GM23338 (cell line): ENCODE measurements at regions not wholly inside any gene's neighbourhood (a gene's known extent, or its start where the extent isn't known, plus 50 kb on each side); places are given as distances from the start of the nearest gene placed in this dataset.

Experiments used
- ATAC-seq: fragments of 200-7000 bp; cut with Tn5 transposase; 3 replicates; pipeline ENCODE4 v1.9.1; 2020
- DNase-seq: peaks from one replicate; pipeline ENCODE4 v3.0.0-alpha.2; 2015; ENCODE audit warnings: low spot score
- H2AFZ ChIP-seq: fragments of 200-600 bp; sonication (generic); 2 replicates; pipeline ENCODE4 v1.8.0; 2016; ENCODE audit warnings: antibody characterized with exemption, mild to moderate bottlenecking, moderate library complexity
- H3F3A ChIP-seq: fragments of 200-600 bp; sonication (generic); replicated peaks from 2 replicates; pipeline ENCODE4 v1.8.0; 2017; ENCODE audit warnings: antibody characterized with exemption, mixed run types, low read depth
- H3K27ac ChIP-seq: fragments of 200-600 bp; sonication (generic); 2 replicates; pipeline ENCODE4 v1.6.1; 2016; ENCODE audit warnings: low read depth
- H3K27me3 ChIP-seq: fragments of 200-600 bp; sonication (generic); 2 replicates; pipeline ENCODE4 v1.8.0; 2016; ENCODE audit warnings: mild to moderate bottlenecking, mixed run types, moderate library complexity; ENCODE audit not compliant: insufficient read depth
- H3K36me3 ChIP-seq: fragments of 200-600 bp; sonication (generic); 2 replicates; pipeline ENCODE4 v1.8.0; 2016; ENCODE audit warnings: mild to moderate bottlenecking; ENCODE audit not compliant: insufficient read depth
- H3K4me1 ChIP-seq: fragments of 200-600 bp; sonication (generic); 2 replicates; pipeline ENCODE4 v1.8.0; 2016; ENCODE audit warnings: mild to moderate bottlenecking, moderate library complexity; ENCODE audit not compliant: insufficient read depth
- H3K4me2 ChIP-seq: fragments of 200-600 bp; sonication (generic); 2 replicates; pipeline ENCODE4 v1.7.1; 2017; ENCODE audit warnings: mixed run types
- H3K4me3 ChIP-seq: fragments of 200-600 bp; sonication (generic); 2 replicates; pipeline ENCODE4 v1.6.1; 2016; ENCODE audit warnings: mixed run types
- H3K79me2 ChIP-seq: fragments of 200-600 bp; sonication (generic); replicated peaks from 2 replicates; pipeline ENCODE4 v1.8.0; 2017; ENCODE audit warnings: mild to moderate bottlenecking; ENCODE audit not compliant: insufficient read depth
- H3K9me2 ChIP-seq: fragments of 200-600 bp; sonication (generic); 2 replicates; pipeline ENCODE4 v1.8.0; 2017; ENCODE audit not compliant: insufficient read depth
- H4K20me1 ChIP-seq: fragments of 200-600 bp; sonication (generic); replicated peaks from 2 replicates; pipeline ENCODE4 v1.8.0; 2017; ENCODE audit warnings: mild to moderate bottlenecking; ENCODE audit not compliant: insufficient read depth
- H3K27ac Mint-ChIP-seq: 2 replicates; pipeline ENCODE4 v1.8.0; 2020; ENCODE audit warnings: inconsistent platforms, mild to moderate bottlenecking, moderate library complexity, mixed read lengths
- H3K27me3 Mint-ChIP-seq: 3 replicates; pipeline ENCODE4 v1.8.0; 2022; ENCODE audit warnings: low read depth, mild to moderate bottlenecking, moderate library complexity, mixed read lengths, inconsistent platforms; ENCODE audit not compliant: insufficient read depth, poor library complexity
- H3K36me3 Mint-ChIP-seq: 3 replicates; pipeline ENCODE4 v1.8.0; 2021; ENCODE audit warnings: low read depth, mild to moderate bottlenecking, inconsistent platforms, moderate library complexity, mixed read lengths
- H3K4me1 Mint-ChIP-seq: 3 replicates; pipeline ENCODE4 v1.8.0; 2020; ENCODE audit warnings: mild to moderate bottlenecking, inconsistent platforms, mixed read lengths
- H3K4me3 Mint-ChIP-seq: 3 replicates; pipeline ENCODE4 v1.8.0; 2021; ENCODE audit warnings: moderate library complexity, mild to moderate bottlenecking, inconsistent platforms, mixed read lengths
- H3K9me3 Mint-ChIP-seq: 3 replicates; pipeline ENCODE4 v1.8.0; 2020; ENCODE audit warnings: moderate library complexity, mild to moderate bottlenecking, inconsistent platforms, mixed read lengths
- CTCF ChIP-seq, 2 experiments: fragments of 200-600 bp in 1 of 2; sonication (generic) in 1 of 2; conservative IDR thresholded peaks; 2 replicates each; pipeline versions ENCODE4 v1.5.1 to v1.6.1; 2016 to 2017; ENCODE audit warnings: antibody characterized with exemption in 2 of 2, low read depth in 2 of 2, mild to moderate bottlenecking in 2 of 2, moderate library complexity in 1 of 2
- ETS1 ChIP-seq: IDR thresholded peaks from 2 replicates; pipeline ENCODE4 v1.6.1; 2016; ENCODE audit warnings: antibody characterized with exemption
- EZH2 ChIP-seq: fragments of 200-600 bp; sonication (generic); IDR thresholded peaks from one replicate; pipeline ENCODE4 v1.8.0; 2017; ENCODE audit warnings: antibody characterized with exemption, mild to moderate bottlenecking, low read depth; ENCODE audit not compliant: unreplicated experiment
- EZH2phosphoT487 ChIP-seq: fragments of 200-600 bp; sonication (generic); IDR thresholded peaks from one replicate; pipeline ENCODE4 v1.8.1; 2018; ENCODE audit warnings: antibody characterized with exemption; ENCODE audit not compliant: unreplicated experiment
- JUNB ChIP-seq: IDR thresholded peaks from one replicate; pipeline ENCODE4 v1.6.1; 2016; ENCODE audit warnings: antibody characterized with exemption; ENCODE audit not compliant: unreplicated experiment
- POLR2AphosphoS5 ChIP-seq: IDR thresholded peaks from 2 replicates; pipeline ENCODE4 v1.6.1; 2016; ENCODE audit warnings: antibody characterized with exemption, low read depth
- STAT1 ChIP-seq: IDR thresholded peaks from one replicate; pipeline ENCODE4 v1.6.1; 2016; ENCODE audit warnings: antibody characterized with exemption; ENCODE audit not compliant: unreplicated experiment
- ZNF114 ChIP-seq: fragments of 250-450 bp; sonication (Bioruptor Pico); IDR thresholded peaks from 2 replicates; pipeline ENCODE4 v1.5.0; 2020; ENCODE audit warnings: mild to moderate bottlenecking, moderate library complexity
- ZNF462 ChIP-seq: fragments of 250-450 bp; sonication (Bioruptor Pico); IDR thresholded peaks from 2 replicates; pipeline ENCODE4 v1.5.0; 2020; ENCODE audit warnings: mild to moderate bottlenecking, moderate library complexity

- TF ChIP-seq CTCF (conservative IDR thresholded peaks at IDR 0.05; ENCODE audit: low read depth in 2 of 2): no peak
Measured at GRCh38 chr5:174489215-174489614, 235.2 kb upstream of the MSX2 start (continued).

- no peak for ATAC-seq
- H3K4me2 ChIP-seq: no peak overlapping the region
- no peaks in the 10 kb centered on the region for H4K20me1 ChIP-seq
- no peaks in the 10 kb centered on the region; the same call in 1 of the 3 replicates for H3K9me3 Mint-ChIP-seq
- H3K27ac Mint-ChIP-seq: no peak overlapping the region
- H3K27ac ChIP-seq: no peak overlapping the region
- no peaks in the 10 kb centered on the region for H3K36me3 ChIP-seq
- peaks cover 4% of the 10 kb centered on the region; the same call in 1 of the 2 replicates for H3K9me2 ChIP-seq
- H3K79me2 ChIP-seq: no peaks in the 10 kb centered on the region
- no peak overlapping the region for H3K4me3 Mint-ChIP-seq
- H3K4me3 ChIP-seq: no peak overlapping the region
- no peaks in the 10 kb centered on the region for H3K36me3 Mint-ChIP-seq
- DNase-seq: no peak
- H3K27me3 ChIP-seq: no peaks in the 10 kb centered on the region
- TF ChIP-seq JUNB: no peak
- TF ChIP-seq EZH2phosphoT487: no peak
- H3K4me1 Mint-ChIP-seq: no peaks in the 10 kb centered on the region
- peaks cover 3% of the 10 kb centered on the region for H3K27me3 Mint-ChIP-seq
- H3F3A ChIP-seq: no peaks in the 10 kb centered on the region
- H2AFZ ChIP-seq: no peak overlapping the region
- H3K4me1 ChIP-seq: no peaks in the 10 kb centered on the region
Measured at GRCh38 chr5:174489920-174490597, 234.3 kb upstream of the MSX2 start.

- H3K27me3 Mint-ChIP-seq: peaks cover 3% of the 10 kb centered on the region
- no peak overlapping the region for H3K27ac ChIP-seq
- no peak overlapping the region for H2AFZ ChIP-seq
- H3F3A ChIP-seq: no peaks in the 10 kb centered on the region
- ATAC-seq: no peak
- H3K36me3 ChIP-seq: no peaks in the 10 kb centered on the region
- H4K20me1 ChIP-seq: no peaks in the 10 kb centered on the region
- no peaks in the 10 kb centered on the region for H3K9me2 ChIP-seq
- no peaks in the 10 kb centered on the region for H3K27me3 ChIP-seq
- H3K4me1 ChIP-seq: no peaks in the 10 kb centered on the region
- H3K9me3 Mint-ChIP-seq: no peaks in the 10 kb centered on the region; the same call in 2 of the 3 replicates
- no peak overlapping the region for H3K4me2 ChIP-seq
- H3K4me1 Mint-ChIP-seq: no peaks in the 10 kb centered on the region
- no peaks in the 10 kb centered on the region for H3K79me2 ChIP-seq
- H3K4me3 Mint-ChIP-seq: no peak overlapping the region
- no peak overlapping the region for H3K27ac Mint-ChIP-seq
- DNase-seq: no peak
- no peaks in the 10 kb centered on the region for H3K36me3 Mint-ChIP-seq
- H3K4me3 ChIP-seq: no peak overlapping the region
- TF ChIP-seq POLR2AphosphoS5 (no peak), ETS1 (no peak), STAT1 (no peak), ZNF114 (CRISPR knock-in tag) (no peak), EZH2 (no peak), ZNF462 (CRISPR knock-in tag) (no peak)
Measured at GRCh38 chr5:174490728-174491127, 233.7 kb upstream of the MSX2 start.
